ENCODE measurements at regions not wholly inside any gene's neighbourhood (a gene's known extent, or its start where the extent isn't known, plus 50 kb on each side); places are given as distances from the start of the nearest gene placed in this dataset.

DNA sequence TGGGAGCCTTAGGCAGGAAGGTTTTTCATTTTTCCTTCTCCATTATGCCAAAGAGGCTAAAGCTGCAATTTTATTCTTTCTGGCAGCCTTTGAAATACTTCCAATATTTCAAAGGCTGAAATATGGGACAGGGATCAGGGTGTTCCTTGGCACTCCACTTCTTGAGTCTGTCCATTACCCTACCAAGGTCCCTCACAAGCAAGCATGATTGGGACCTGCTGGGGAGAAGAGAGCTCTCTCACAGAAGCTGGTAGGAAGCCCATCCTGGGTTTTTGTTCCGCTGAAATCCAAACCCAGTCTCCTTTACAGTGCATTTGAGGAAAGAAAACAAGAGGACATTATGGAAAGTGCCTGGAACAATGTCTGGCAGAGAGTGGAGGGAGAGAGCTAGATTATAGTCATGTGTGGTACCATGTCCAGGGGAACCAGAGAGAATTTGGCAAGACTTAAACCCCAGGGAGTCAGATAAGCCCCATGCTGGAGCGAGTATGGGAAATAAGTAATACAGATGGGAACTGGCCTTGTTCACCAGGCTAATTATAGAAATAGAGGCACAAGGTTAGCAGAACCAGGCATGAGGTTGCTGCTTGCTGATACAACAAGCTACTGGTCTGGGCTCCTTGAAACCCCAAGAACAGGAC, 104.7 kb downstream of the LSM5 start:
- no peak for DNase-seq (ENCODE audit: low read depth)
- no peak overlapping the region for H3K4me3 ChIP-seq (ENCODE audit: low read depth, low read length)
- TF ChIP-seq, protein P1, sequence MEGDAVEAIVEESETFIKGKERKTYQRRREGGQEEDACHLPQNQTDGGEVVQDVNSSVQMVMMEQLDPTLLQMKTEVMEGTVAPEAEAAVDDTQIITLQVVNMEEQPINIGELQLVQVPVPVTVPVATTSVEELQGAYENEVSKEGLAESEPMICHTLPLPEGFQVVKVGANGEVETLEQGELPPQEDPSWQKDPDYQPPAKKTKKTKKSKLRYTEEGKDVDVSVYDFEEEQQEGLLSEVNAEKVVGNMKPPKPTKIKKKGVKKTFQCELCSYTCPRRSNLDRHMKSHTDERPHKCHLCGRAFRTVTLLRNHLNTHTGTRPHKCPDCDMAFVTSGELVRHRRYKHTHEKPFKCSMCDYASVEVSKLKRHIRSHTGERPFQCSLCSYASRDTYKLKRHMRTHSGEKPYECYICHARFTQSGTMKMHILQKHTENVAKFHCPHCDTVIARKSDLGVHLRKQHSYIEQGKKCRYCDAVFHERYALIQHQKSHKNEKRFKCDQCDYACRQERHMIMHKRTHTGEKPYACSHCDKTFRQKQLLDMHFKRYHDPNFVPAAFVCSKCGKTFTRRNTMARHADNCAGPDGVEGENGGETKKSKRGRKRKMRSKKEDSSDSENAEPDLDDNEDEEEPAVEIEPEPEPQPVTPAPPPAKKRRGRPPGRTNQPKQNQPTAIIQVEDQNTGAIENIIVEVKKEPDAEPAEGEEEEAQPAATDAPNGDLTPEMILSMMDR (IDR thresholded peaks at IDR 0.05; ENCODE audit: insufficient read depth, low read depth, low read length, missing control alignments) = no peak

DNA sequence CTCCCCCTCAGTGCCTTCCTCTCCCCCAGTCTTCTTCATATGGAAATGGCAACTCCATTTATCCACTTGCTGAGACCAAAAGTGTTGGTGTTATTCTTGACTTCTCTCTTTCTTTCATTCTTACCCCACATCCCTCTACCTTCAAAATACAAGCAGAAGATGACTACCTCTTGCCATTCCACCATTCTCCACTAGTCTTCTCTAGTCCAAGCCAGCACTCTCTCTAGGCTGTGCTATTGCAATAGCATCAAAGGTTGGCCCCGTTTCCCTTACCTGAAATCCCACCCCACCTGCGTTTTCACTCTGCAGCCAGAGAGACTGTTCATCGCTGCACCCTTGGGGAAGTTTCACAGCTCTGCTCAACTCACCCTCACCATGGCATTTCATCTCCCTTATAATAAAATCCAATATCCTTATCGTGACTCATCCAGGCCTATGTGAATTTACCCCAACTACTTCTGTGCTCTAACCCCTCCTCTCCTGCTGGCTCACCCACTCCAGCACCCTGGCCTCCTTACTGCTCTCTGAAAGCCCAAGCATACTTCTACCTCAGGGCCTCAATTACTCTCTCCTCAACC, 109.1 kb downstream of the LSM5 start:
- no peak for DNase-seq (ENCODE audit: low read depth)
- TF ChIP-seq, protein P1 (IDR thresholded peaks at IDR 0.05; ENCODE audit: insufficient read depth, low read depth, low read length, missing control alignments) = peak; percentile 10
- H3K4me3 ChIP-seq (ENCODE audit: low read depth, low read length) = no peak overlapping the region

DNA sequence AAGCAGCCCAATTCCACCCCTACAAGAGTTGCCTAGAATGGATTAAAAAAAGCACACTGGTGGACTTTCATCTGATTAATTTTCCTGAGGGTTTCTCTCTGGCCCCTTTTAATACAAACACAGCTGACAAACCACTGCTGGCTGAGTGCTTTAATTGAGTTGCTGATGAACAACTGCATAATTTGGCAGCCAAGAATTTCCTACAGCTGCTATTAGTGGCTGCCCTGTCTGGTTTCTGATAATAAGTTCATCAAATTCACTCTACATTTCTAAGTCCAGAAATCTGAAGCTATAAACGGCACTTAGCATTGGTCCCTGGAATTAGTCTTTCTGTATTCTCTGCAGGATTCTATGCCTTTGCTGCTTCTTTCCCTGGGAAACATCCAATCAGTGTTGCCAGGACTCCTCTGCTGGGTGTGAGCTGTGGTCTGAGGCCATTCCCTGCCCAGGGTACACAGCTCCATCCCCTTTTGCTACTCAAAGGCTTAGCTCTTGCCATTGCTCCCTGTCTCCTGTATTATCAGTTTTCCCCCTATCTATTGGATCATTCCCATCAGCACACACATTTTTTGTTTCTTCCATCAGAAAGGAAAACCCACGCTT, 110.6 kb downstream of the LSM5 start:
- no peak for DNase-seq (ENCODE audit: low read depth)
- TF ChIP-seq, protein P1 (IDR thresholded peaks at IDR 0.05; ENCODE audit: insufficient read depth, low read depth, low read length, missing control alignments) = no peak
- no peak overlapping the region for H3K4me3 ChIP-seq (ENCODE audit: low read depth, low read length)

DNA sequence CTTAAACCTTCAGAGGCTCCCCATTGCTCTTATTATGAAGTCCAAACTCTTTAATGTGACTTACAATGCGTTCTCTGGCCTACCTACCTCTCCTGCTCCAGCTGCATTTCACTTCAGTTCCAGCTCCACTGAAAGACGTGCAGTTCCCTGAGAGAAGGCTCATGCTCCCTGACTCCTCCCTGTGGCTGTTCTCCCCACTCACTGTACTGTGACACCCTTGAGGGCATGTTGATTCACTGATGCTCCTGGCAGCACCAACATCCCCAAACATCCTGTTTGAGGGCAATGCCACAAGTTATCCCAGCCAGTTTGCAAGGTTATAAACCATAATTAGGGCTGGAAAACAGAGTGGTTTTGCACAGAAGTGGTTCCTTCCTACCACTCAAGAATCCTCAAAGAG, 111.2 kb downstream of the LSM5 start:
- no peak for DNase-seq (ENCODE audit: low read depth)
- H3K4me3 ChIP-seq (ENCODE audit: low read depth, low read length) = no peak overlapping the region
- TF ChIP-seq, protein P1 (IDR thresholded peaks at IDR 0.05; ENCODE audit: insufficient read depth, low read depth, low read length, missing control alignments) = no peak

DNA sequence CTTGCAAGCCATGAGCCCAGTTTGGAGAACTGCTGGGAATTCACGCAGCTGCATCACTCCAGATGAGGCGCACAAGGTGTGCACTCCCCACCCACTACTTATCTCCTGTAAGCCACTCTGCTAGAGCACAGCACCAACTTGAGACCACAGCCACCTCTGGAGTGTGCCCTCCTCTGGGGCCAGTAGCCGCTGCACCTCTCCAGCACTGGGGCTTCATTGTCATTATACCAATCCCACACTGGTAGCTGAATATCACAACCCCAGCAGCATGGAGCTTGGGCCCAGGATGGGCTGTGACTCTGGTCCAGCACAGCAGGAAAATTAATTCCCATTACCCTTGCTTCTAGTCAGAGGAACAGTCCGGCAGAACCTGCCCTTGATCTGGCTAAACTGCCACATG, 125.6 kb downstream of the LSM5 start:
- no peak overlapping the region for H3K4me3 ChIP-seq (ENCODE audit: low read depth, low read length)
- no peak for DNase-seq (ENCODE audit: low read depth)
- TF ChIP-seq, protein P1 (IDR thresholded peaks at IDR 0.05; ENCODE audit: insufficient read depth, low read depth, low read length, missing control alignments) = no peak

DNA sequence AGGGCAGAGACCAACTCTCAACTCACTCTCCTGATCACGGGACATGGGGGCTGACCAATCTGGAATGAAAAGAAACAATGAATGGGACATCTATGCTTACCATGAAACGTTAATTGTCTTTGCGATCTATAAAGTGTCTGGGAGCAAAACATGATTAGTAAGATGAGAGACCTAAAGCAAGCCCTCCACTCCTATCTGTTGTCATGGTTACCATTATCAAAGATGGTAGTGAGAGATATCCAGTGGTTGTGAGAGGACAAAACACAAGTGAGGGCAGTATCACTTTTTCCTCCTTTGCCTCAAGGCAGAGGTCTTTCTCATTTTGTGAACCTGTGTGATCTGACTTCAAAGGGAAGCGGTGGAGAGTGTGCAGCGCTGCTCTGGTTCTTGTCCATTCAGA, 130.1 kb downstream of the LSM5 start:
- TF ChIP-seq, protein P1 (IDR thresholded peaks at IDR 0.05; ENCODE audit: insufficient read depth, low read depth, low read length, missing control alignments) = no peak
- no peak overlapping the region for H3K4me3 ChIP-seq (ENCODE audit: low read depth, low read length)
- no peak for DNase-seq (ENCODE audit: low read depth)
